Breast epithelium (tissue), 4 donors: ENCODE measurements at regions not wholly inside any gene's neighbourhood (a gene's known extent, or its start where the extent isn't known, plus 50 kb on each side); places are given as distances from the start of the nearest gene placed in this dataset.

Experiments used
- DNase-seq, 2 donors: peaks; one replicate each; pipeline ENCODE4 v3.0.0-alpha.2; 2019; ENCODE audit warnings: low spot score in 2 of 2
- H3K27ac ChIP-seq, 2 donors: fragments of 200-600 bp; sonication (generic) in 1 of 2; one replicate each; pipeline ENCODE4 v1.5.1; 2016 to 2019; ENCODE audit warnings: mild to moderate bottlenecking in 1 of 2
- H3K27me3 ChIP-seq, 2 donors: fragments of 200-600 bp; sonication (generic) in 1 of 2; one replicate each; pipeline versions ENCODE4 v1.5.1 to v1.6.0; 2017 to 2019; ENCODE audit warnings: control low read depth in 1 of 2, mild to moderate bottlenecking in 1 of 2
- H3K36me3 ChIP-seq: fragments of 200-600 bp; one replicate; pipeline ENCODE4 v1.5.1; 2019
- H3K4me1 ChIP-seq, 2 donors: fragments of 200-600 bp; sonication (generic); one replicate each; pipeline ENCODE4 v1.5.1; 2016 to 2019; ENCODE audit warnings: control low read depth in 1 of 2
- H3K4me3 ChIP-seq, 3 donors: fragments of 200-600 bp; sonication (generic); 1 replicate in 2 of 3; 2 replicates in 1 of 3; pipeline ENCODE4 v1.5.1; 2016 to 2019; ENCODE audit warnings: mild to moderate bottlenecking in 3 of 3, moderate library complexity in 2 of 3
- H3K9me3 ChIP-seq, 2 donors: fragments of 200-600 bp; sonication (generic) in 1 of 2; one replicate each; pipeline ENCODE4 v1.5.1; 2016 to 2019; ENCODE audit warnings: control low read depth in 1 of 2
- POLR2A ChIP-seq: fragments of 450-650 bp; IDR thresholded peaks from one replicate; pipeline ENCODE4 v1.6.1; 2016; ENCODE audit warnings: antibody characterized with exemption, mild to moderate bottlenecking, moderate library complexity
- POLR2AphosphoS5 ChIP-seq, 3 donors: sonication (generic); formaldehyde crosslinking; IDR thresholded peaks; one replicate each; pipeline ENCODE4 v1.6.1; 2017; ENCODE audit warnings: antibody characterized with exemption in 3 of 3
- intact Hi-C: fragments of 100-400 bp; cut with DNase I; formaldehyde crosslinking; loops from one replicate; pipeline ENCODE4 v1.15.1; 2023; ENCODE audit warnings: low total_unique reads
- TF ChIP-seq, protein P1 (sequence below), 3 donors: fragments of 450-650 bp; IDR thresholded peaks; one replicate each; pipeline ENCODE4 v1.5.1; 2016 to 2017; ENCODE audit warnings: antibody characterized with exemption in 3 of 3, mild to moderate bottlenecking in 3 of 3, moderate library complexity in 3 of 3

DNA sequence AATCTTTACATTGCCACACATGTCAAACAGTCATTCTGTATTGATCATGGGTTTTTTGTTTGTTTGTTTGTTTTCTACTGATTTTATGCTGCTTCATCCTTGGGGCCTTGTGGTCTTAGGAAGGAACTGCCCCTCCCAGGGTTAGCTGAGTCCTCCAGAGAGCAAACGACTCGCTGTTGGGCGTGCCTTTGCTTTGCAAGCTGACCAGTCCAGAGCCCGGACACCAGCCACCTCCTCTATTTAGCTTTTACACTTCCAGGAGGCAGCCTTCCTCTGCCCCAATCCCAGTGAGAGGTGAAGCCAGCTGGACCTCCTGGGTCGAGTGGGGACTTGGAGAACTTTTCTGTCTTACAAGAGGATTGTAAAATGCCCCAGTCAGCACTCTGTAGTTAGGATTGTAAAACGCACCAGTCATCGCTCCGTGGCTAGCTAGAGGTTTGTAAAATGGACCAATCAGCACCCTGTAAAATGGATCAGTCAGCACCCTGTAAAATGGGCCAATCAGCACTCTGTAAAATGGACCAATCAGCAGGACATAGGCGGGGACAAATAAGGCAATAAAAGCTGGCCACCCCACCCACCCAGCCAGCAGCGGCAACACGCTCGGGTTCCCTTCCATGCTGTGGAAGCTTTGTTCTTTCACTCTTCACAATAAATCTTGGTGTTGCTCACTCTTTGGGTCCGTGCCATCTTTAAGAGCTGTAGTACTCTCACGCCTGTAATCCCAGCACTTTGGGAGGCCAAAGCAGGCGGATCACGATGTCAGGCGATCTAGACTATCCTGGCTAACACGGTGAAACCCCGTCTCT is 154.4 kb downstream of the ERCC6L2 start:
- peaks cover 0 to 10% of the 10 kb centered on the region in 2 donors for H3K27me3 ChIP-seq
- intact Hi-C loops: no loop called here

DNA sequence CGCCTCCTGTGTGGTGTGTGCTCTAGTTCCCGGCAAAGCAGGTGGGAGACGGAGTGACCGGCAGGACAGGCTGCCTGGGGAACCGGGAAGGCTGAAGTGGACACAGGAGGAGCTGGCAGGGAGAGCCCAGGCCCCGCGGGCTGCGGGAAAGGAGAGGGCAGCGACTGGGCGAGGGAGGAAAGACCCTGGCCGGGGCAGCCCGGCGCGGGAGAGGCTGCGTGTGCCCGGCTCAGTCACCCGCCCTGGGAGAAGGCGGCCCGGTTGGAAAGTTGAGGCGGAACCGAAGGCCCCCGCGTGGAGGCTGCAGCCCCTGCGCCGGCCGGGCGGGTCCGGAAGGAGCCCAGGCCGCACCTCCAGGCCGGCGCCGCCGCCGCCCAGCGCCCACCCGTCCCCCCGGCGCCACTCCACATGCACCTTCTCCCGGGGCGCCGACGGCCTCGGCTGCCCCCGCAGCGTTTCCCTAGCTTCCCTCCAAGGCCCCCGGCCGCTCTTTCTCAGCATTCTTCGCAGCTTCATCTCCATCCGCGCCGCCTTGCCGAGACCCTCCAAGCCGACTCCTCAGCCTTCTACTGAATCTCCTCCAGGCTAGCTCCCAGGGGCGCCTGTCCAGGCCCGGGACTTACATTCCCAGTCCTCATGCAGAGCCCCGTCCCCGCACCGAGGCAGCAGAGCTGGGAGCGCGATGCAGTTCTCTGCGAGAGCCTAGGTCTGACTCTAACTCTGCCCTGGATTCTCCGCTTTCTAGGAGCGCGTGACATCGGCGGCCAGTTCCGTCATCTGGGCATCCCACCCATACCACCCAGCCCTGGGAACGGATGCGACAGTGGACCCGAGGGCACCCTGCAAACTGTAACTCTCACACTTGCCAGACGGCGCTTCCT is 152.0 kb downstream of the ERCC6L2 start:
- TF ChIP-seq, protein P1, sequence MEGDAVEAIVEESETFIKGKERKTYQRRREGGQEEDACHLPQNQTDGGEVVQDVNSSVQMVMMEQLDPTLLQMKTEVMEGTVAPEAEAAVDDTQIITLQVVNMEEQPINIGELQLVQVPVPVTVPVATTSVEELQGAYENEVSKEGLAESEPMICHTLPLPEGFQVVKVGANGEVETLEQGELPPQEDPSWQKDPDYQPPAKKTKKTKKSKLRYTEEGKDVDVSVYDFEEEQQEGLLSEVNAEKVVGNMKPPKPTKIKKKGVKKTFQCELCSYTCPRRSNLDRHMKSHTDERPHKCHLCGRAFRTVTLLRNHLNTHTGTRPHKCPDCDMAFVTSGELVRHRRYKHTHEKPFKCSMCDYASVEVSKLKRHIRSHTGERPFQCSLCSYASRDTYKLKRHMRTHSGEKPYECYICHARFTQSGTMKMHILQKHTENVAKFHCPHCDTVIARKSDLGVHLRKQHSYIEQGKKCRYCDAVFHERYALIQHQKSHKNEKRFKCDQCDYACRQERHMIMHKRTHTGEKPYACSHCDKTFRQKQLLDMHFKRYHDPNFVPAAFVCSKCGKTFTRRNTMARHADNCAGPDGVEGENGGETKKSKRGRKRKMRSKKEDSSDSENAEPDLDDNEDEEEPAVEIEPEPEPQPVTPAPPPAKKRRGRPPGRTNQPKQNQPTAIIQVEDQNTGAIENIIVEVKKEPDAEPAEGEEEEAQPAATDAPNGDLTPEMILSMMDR (IDR thresholded peaks at IDR 0.05): no peak
- TF ChIP-seq POLR2AphosphoS5 (IDR thresholded peaks at IDR 0.05) (no peak), POLR2A (no peak)
- no peaks in the 10 kb centered on the region for H3K4me1 ChIP-seq
- peak overlapping the region; percentile 31 to 61 (median 36) for H3K4me3 ChIP-seq
- H3K9me3 ChIP-seq: no peaks in the 10 kb centered on the region
- no peak for DNase-seq
- peaks cover 0 to 12% of the 10 kb centered on the region in 2 donors for H3K27me3 ChIP-seq
- intact Hi-C loops: no loop called here
- no peak overlapping the region for H3K27ac ChIP-seq
- H3K36me3 ChIP-seq: no peaks in the 10 kb centered on the region

More for the DNA sequence above, 154.4 kb downstream of the ERCC6L2 start:
- H3K4me1 ChIP-seq: no peaks in the 10 kb centered on the region
- H3K27ac ChIP-seq: no peak overlapping the region
- no peak for TF ChIP-seq POLR2AphosphoS5 (IDR thresholded peaks at IDR 0.05)
- TF ChIP-seq, protein P1 (IDR thresholded peaks at IDR 0.05): no peak
- no peak for TF ChIP-seq POLR2A
- no peak for DNase-seq
- H3K4me3 ChIP-seq: no peak overlapping the region
- no peaks in the 10 kb centered on the region for H3K36me3 ChIP-seq
- no peaks in the 10 kb centered on the region for H3K9me3 ChIP-seq

DNA sequence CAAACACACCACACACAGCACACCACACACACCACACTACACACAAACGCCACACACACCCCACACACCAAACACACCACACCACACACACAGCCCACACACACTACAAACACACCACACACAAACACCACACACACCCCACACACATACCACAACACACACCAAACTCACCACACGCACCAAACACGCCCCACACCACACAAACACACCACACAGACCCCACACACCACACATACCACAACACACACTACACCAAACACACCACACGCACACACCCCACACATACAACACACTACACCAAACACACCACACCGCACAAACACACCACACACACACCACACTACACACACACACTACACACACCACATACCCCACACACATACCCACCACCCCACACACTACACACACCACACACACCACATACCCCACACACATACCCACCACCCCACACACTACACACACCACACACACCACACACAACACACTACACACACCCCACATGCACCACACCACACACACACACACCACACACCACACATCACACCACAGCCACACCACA is 151.2 kb downstream of the ERCC6L2 start:
- Histone ChIP-seq H3K27me3 (peaks cover 0 to 20% of the 10 kb centered on the region in 2 donors), H3K27ac (no peak overlapping the region), H3K4me3 (peak overlapping the region in 1 of 3 donors; percentile 61), H3K4me1 (no peaks in the 10 kb centered on the region), H3K9me3 (no peaks in the 10 kb centered on the region), H3K36me3 (no peaks in the 10 kb centered on the region)
- no peak for DNase-seq
- TF ChIP-seq POLR2AphosphoS5 (IDR thresholded peaks at IDR 0.05): no peak
- no peak for TF ChIP-seq POLR2A
- TF ChIP-seq, protein P1 (IDR thresholded peaks at IDR 0.05): no peak
- intact Hi-C loops: no loop called here

DNA sequence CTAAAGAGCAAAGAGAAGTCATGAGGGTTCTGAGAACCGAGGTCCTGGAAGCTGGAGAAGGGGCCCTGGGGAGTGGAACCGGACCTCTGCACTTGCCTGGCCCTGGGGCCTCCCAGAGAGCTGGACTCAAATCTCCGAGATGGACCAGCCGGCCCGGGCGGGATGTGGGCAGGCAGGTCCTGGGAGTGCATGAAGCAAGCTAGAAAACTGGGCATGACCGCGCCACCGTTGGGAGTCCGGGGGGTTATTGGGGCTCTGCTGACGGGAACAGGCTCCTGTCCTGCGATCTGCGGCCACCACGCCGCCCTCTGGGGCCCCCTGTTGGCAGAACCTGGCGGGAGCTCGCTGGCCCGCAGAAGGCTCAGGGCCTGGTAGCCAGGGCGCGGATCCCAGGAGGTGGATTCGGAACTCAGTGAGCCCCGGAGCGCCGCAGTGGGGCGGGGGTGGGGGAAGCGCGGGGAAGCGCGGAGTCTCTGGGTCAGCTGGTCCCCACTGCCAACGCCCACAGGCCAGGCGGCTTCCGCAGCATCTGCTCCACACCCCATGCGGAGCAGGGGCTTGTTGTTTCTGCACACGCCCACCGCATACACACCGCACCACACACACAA is 150.6 kb downstream of the ERCC6L2 start:
- Histone ChIP-seq H3K27ac (no peak overlapping the region), H3K4me3 (no peak overlapping the region), H3K27me3 (peaks cover 0 to 23% of the 10 kb centered on the region in 2 donors), H3K4me1 (no peaks in the 10 kb centered on the region), H3K9me3 (no peaks in the 10 kb centered on the region), H3K36me3 (no peaks in the 10 kb centered on the region)
- intact Hi-C loops: no loop called here
- no peak for TF ChIP-seq POLR2A
- TF ChIP-seq, protein P1 (IDR thresholded peaks at IDR 0.05): no peak
- no peak for TF ChIP-seq POLR2AphosphoS5 (IDR thresholded peaks at IDR 0.05)
- no peak for DNase-seq
